HL-60 (cell line): ENCODE measurements at regions not wholly inside any gene's neighbourhood (a gene's known extent, or its start where the extent isn't known, plus 50 kb on each side); places are given as distances from the start of the nearest gene placed in this dataset.
"Not testable (repeated sequence)": the region's sequence is repeated elsewhere in the genome, so short reads cannot be mapped to it uniquely, and the experiment has no call there.

Experiments
- DNase-seq, 2 experiments: peaks; one replicate each; pipeline ENCODE4 v3.0.0-alpha.2; 2010 to 2020; ENCODE audit warnings: low read depth in 1 of 2, low spot score in 1 of 2
- H3K27ac ChIP-seq: fragments of 250-450 bp; sonication (Bioruptor Pico); replicated peaks from 2 replicates; pipeline ENCODE4 v1.5.1; 2020; ENCODE audit warnings: mild to moderate bottlenecking, moderate library complexity
- H3K27me3 ChIP-seq: fragments of 250-450 bp; sonication (Bioruptor Pico); 2 replicates; pipeline ENCODE4 v1.5.1; 2021; ENCODE audit warnings: mild to moderate bottlenecking, moderate library complexity; ENCODE audit not compliant: insufficient read depth, poor library complexity, severe bottlenecking
- H3K4me3 ChIP-seq: replicated peaks from 2 replicates; pipeline ENCODE4 v1.5.1; 2011; ENCODE audit warnings: mild to moderate bottlenecking, control low read depth, low read length; ENCODE audit not compliant: insufficient read depth
- CTCF ChIP-seq: IDR thresholded peaks from one replicate; pipeline ENCODE4 v1.5.1; 2011; ENCODE audit warnings: low read length, control low read depth, inconsistent platforms; ENCODE audit not compliant: insufficient read depth
- GABPA ChIP-seq: IDR thresholded peaks from 2 replicates; pipeline ENCODE4 v1.6.1; 2012; ENCODE audit warnings: low read depth
- POLR2AphosphoS5 ChIP-seq: IDR thresholded peaks from 2 replicates; pipeline ENCODE4 v1.6.1; 2012; ENCODE audit warnings: low read depth
- REST ChIP-seq: IDR thresholded peaks from 2 replicates; pipeline ENCODE4 v1.6.1; 2012; ENCODE audit warnings: low read depth; ENCODE audit not compliant: insufficient replicate concordance
- SPI1 ChIP-seq: IDR thresholded peaks from 2 replicates; pipeline ENCODE4 v1.6.1; 2012; ENCODE audit warnings: low read depth, mild to moderate bottlenecking, borderline replicate concordance

DNA sequence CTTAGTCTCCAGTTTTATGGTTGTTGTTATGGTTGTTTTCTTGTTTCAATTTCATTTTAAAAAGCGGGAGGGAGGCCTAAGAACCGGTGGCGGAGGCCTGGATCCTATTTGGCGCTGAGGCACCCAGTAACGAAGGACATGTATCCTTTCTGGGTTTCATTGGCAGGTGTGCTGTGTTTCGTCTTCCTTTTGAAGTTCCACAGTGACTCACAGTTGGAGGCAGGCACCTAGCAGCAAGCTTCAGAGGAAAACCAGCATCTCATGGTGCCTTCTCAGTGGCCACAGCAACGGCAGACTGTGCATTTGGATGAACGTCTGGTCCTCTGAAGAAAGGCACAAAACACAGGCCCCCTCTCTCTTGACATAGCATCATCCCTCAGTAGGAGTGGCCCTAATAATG, 697.2 kb downstream of the EFNB2 start:
- no peak for DNase-seq
- no peak for TF ChIP-seq GABPA
- TF ChIP-seq POLR2AphosphoS5 = no peak
- TF ChIP-seq CTCF = no peak
- no peak for TF ChIP-seq REST
- TF ChIP-seq SPI1 = no peak
- Histone ChIP-seq H3K4me3 (no peak overlapping the region), H3K27ac (no peak overlapping the region), H3K27me3 (no peaks in the 10 kb centered on the region)

GRCh38 chr13:105837295-105837694, 698.2 kb downstream of the EFNB2 start:
- H3K4me3 ChIP-seq, H3K27me3 ChIP-seq, H3K27ac ChIP-seq, DNase-seq: not testable (repeated sequence)

DNA sequence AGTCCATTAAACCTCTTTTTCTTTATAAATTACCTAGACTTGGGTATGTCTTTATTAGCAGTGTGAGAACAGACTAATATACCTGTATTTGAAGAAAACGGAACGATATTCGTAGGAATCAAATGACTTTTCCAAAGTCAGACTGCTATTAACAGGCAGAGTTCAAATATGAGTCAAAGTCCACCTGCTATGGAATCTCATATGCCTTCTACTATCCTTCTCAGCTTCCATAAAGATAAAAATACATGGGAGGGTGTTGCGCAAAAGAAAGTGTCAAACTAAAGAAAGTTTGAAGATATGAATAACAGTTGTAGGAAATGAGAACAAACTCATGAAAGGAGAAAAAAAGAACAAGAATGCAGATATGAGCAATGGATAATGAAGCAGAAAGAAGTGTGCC, 704.6 kb downstream of the EFNB2 start:
- no peak for TF ChIP-seq POLR2AphosphoS5
- TF ChIP-seq REST = no peak
- no peak for TF ChIP-seq SPI1
- no peak for TF ChIP-seq GABPA
- TF ChIP-seq CTCF = no peak
- Histone ChIP-seq H3K27me3 (no peaks in the 10 kb centered on the region), H3K4me3 (no peak overlapping the region), H3K27ac (no peak overlapping the region)
- DNase-seq = no peak

DNA sequence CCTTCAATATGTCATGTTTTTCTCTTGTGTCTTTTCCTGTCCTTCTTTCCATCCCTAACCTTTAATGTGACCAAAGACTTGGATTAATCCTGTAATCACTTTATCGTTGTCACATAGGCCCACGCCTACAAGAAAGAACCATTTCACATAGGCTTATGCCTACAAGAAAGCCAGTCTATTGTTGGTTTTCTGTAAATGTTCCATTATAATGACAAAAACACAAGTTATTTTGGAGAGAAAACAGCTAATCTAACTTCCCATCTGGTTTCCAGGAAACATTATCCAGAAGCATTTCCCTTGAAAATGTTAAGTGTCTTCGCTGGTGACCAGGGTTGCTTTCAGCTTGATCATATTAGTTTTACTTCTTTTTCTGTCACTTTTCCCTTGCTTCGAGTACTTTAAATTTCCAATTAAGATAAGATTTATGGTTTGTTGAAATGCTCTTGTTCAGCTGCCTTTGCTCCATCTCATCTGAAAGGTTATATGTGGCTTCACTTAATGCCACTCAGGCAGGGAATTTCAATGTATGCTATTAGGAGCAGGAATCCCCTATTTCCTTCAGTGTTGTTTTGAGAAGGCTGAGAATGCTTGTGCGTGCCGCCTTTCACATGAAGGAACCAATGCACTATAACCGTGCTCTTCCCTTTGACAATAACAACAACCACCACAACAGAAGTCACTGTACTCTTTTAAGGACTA, 708.2 kb downstream of the EFNB2 start:
- H3K4me3 ChIP-seq = no peak overlapping the region
- TF ChIP-seq REST (no peak), POLR2AphosphoS5 (no peak), SPI1 (no peak), CTCF (no peak), GABPA (no peak)
- H3K27ac ChIP-seq = no peak overlapping the region
- no peak for DNase-seq
- H3K27me3 ChIP-seq = no peaks in the 10 kb centered on the region
